ENCODE measurements at regions not wholly inside any gene's neighbourhood (a gene's known extent, or its start where the extent isn't known, plus 50 kb on each side); places are given as distances from the start of the nearest gene placed in this dataset.

- WGBS, 2 donors: 39 to 41% methylated on average over 7 of the region's 7 CpGs
- Histone ChIP-seq H3K9me3 (no peaks in the 10 kb centered on the region), H3K36me3 (no peaks in the 10 kb centered on the region), H3K4me3 (replicated peaks in 1 of 3) (no peak overlapping the region), H3K27ac (no peak overlapping the region), H3K27me3 (no peaks in the 10 kb centered on the region), H3K4me1 (peaks cover 0 to 4% of the 10 kb centered on the region in 2 donors)
- intact Hi-C loops (cut with DNase I): loop anchor here (2.0 kb wide), 1 partner anchor 106 kb away; no protein-coding TSS in a partner anchor
- TF ChIP-seq POLR2A (IDR thresholded peaks at IDR 0.05) (no peak), CTCF (IDR thresholded peaks at IDR 0.05) (peak in 3 of 6 experiments; percentile 32 to 43 (median 36))
- DNase-seq: no peak
Observed at GRCh38 chr6:138004430-138005287, 102.6 kb downstream of the PERP start.

DNA sequence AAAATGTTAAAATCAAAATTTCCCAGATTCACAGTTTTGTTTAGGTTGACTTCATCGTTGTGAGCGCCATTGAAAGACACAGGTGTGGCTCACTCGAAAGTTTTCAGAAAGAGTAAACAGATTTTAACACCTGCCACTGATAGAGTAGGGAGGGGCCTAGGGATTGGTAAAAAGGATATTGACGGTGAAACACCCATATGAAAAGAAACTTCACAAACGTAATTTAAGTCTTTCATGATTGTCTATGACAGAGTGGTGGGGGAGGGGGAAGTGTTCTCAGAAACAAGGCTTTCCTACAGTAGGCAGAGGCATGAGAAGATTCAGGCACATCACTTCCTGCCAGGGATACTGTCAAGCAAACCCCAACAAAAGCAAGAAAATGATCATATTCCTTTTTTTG is 101.4 kb downstream of the PERP start:
- H3K4me1 ChIP-seq: peaks cover 0 to 4% of the 10 kb centered on the region in 2 donors
- TF ChIP-seq POLR2A (IDR thresholded peaks at IDR 0.05): no peak
- TF ChIP-seq CTCF (IDR thresholded peaks at IDR 0.05): no peak
- no peak overlapping the region for H3K4me3 ChIP-seq (replicated peaks in 1 of 3)
- H3K27me3 ChIP-seq: no peaks in the 10 kb centered on the region
- H3K36me3 ChIP-seq: no peaks in the 10 kb centered on the region
- H3K27ac ChIP-seq: no peak overlapping the region
- 82 to 88% methylated on average over 5 of the region's 5 CpGs for WGBS, 2 donors
- intact Hi-C loops (cut with DNase I): loop anchor here (2.0 kb wide), 1 partner anchor 105 kb away; no protein-coding TSS in a partner anchor
- no peaks in the 10 kb centered on the region for H3K9me3 ChIP-seq
- DNase-seq: no peak

- TF ChIP-seq POLR2A (IDR thresholded peaks at IDR 0.05): no peak
- TF ChIP-seq CTCF (IDR thresholded peaks at IDR 0.05): peak in 5 of 6 experiments; percentile 12 to 53 (median 41)
- H3K9me3 ChIP-seq: no peaks in the 10 kb centered on the region
- intact Hi-C loops (cut with DNase I): no loop called here
- DNase-seq: peak; percentile 52 to 56
- 18 to 21% methylated on average over 5 of the region's 5 CpGs for WGBS, 2 donors
- H3K27ac ChIP-seq: peak overlapping the region in 1 of 3 donors; percentile 21
- peaks cover 0 to 4% of the 10 kb centered on the region in 2 donors for H3K4me1 ChIP-seq
- H3K36me3 ChIP-seq: no peaks in the 10 kb centered on the region
- H3K4me3 ChIP-seq (replicated peaks in 1 of 3): no peak overlapping the region
- no peaks in the 10 kb centered on the region for H3K27me3 ChIP-seq
Observed at GRCh38 chr6:138007014-138007472, 100.2 kb downstream of the PERP start.

DNA sequence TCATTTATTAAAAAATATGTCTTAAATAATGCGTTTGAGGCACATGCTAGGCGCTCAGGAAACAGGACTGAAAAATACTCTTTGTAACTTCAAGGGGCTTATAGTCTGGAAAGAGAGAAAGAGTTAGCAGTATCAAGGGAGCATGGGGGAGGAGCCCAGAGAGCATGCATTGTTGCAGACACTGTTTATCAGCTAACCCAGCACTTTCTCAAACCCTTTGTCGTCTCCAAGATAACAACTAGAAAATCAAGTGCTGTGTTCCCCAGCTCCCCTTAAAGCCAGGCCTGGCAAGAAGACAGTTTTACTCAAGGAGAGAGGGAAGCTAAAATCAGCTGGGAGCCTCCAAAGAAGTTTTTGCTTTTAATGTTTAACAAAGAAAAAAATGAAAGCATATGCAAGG is 98.4 kb downstream of the PERP start:
- DNase-seq: no peak
- Histone ChIP-seq H3K36me3 (no peaks in the 10 kb centered on the region), H3K27me3 (no peaks in the 10 kb centered on the region), H3K4me3 (replicated peaks in 1 of 3) (no peak overlapping the region), H3K27ac (no peak overlapping the region), H3K4me1 (peaks cover 0 to 4% of the 10 kb centered on the region in 2 donors), H3K9me3 (no peaks in the 10 kb centered on the region)
- TF ChIP-seq POLR2A (IDR thresholded peaks at IDR 0.05) (no peak), CTCF (IDR thresholded peaks at IDR 0.05) (no peak)
- intact Hi-C loops (cut with DNase I): no loop called here
- WGBS, 2 donors: 67 to 84% methylated on average over 3 of the region's 3 CpGs

GRCh38 chr6:138011413-138011812 is 95.8 kb downstream of the PERP start:
- no peak for DNase-seq
- H3K27me3 ChIP-seq: no peaks in the 10 kb centered on the region
- no peaks in the 10 kb centered on the region for H3K9me3 ChIP-seq
- no peaks in the 10 kb centered on the region for H3K36me3 ChIP-seq
- intact Hi-C loops (cut with DNase I): no loop called here
- no peak overlapping the region for H3K4me3 ChIP-seq (replicated peaks in 1 of 3)
- 94 to 100% methylated on average over 1 of the region's 1 CpG for WGBS, 2 donors
- H3K27ac ChIP-seq: no peak overlapping the region
- TF ChIP-seq POLR2A (IDR thresholded peaks at IDR 0.05) (no peak), CTCF (IDR thresholded peaks at IDR 0.05) (no peak)
- H3K4me1 ChIP-seq: peaks cover 0 to 4% of the 10 kb centered on the region in 2 donors
